ENCODE measurements at regions not wholly inside any gene's neighbourhood (a gene's known extent, or its start where the extent isn't known, plus 50 kb on each side); places are given as distances from the start of the nearest gene placed in this dataset.

- TF ChIP-seq, protein P1, sequence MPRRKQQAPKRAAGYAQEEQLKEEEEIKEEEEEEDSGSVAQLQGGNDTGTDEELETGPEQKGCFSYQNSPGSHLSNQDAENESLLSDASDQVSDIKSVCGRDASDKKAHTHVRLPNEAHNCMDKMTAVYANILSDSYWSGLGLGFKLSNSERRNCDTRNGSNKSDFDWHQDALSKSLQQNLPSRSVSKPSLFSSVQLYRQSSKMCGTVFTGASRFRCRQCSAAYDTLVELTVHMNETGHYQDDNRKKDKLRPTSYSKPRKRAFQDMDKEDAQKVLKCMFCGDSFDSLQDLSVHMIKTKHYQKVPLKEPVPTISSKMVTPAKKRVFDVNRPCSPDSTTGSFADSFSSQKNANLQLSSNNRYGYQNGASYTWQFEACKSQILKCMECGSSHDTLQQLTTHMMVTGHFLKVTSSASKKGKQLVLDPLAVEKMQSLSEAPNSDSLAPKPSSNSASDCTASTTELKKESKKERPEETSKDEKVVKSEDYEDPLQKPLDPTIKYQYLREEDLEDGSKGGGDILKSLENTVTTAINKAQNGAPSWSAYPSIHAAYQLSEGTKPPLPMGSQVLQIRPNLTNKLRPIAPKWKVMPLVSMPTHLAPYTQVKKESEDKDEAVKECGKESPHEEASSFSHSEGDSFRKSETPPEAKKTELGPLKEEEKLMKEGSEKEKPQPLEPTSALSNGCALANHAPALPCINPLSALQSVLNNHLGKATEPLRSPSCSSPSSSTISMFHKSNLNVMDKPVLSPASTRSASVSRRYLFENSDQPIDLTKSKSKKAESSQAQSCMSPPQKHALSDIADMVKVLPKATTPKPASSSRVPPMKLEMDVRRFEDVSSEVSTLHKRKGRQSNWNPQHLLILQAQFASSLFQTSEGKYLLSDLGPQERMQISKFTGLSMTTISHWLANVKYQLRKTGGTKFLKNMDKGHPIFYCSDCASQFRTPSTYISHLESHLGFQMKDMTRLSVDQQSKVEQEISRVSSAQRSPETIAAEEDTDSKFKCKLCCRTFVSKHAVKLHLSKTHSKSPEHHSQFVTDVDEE (CRISPR knock-in tag; IDR thresholded peaks at IDR 0.05): no peak
- no peak for TF ChIP-seq ZNF8 (CRISPR knock-in tag; IDR thresholded peaks at IDR 0.05)
Measured at GRCh38 chr11:81870066-81870412, 863.6 kb downstream of the FAM181B start.

All from SK-N-SH treated with all-trans-retinoic acid at 6 μM for 48 hours (cell line).